Activated naive CD8-positive, alpha-beta T cell treated with anti-CD3 and anti-CD28 coated beads, Interleukin-2, amount 50 U/mL, for 24 hours (primary cell): ENCODE measurements at regions not wholly inside any gene's neighbourhood (a gene's known extent, or its start where the extent isn't known, plus 50 kb on each side); places are given as distances from the start of the nearest gene placed in this dataset.

Source experiments
- ATAC-seq: fragments of 150-1000 bp; cut with Tn5 transposase; one replicate; pipeline ENCODE4 v1.10.0; 2021
- DNase-seq: peaks from one replicate; pipeline ENCODE4 v3.0.0; 2021
- H3K27ac Mint-ChIP-seq: one replicate; pipeline ENCODE4 v1.8.0; 2021; ENCODE audit warnings: mild to moderate bottlenecking, mixed read lengths
- H3K27me3 Mint-ChIP-seq: one replicate; pipeline ENCODE4 v1.8.0; 2021; ENCODE audit warnings: mixed read lengths
- H3K36me3 Mint-ChIP-seq: one replicate; pipeline ENCODE4 v1.8.0; 2021; ENCODE audit warnings: low read depth, mixed read lengths
- H3K4me1 Mint-ChIP-seq: one replicate; pipeline ENCODE4 v1.8.0; 2021; ENCODE audit warnings: mixed read lengths
- H3K4me3 Mint-ChIP-seq: one replicate; pipeline ENCODE4 v1.8.0; 2021; ENCODE audit warnings: mild to moderate bottlenecking, moderate library complexity, mixed read lengths
- H3K9me3 Mint-ChIP-seq: one replicate; pipeline ENCODE4 v1.8.0; 2021; ENCODE audit warnings: mixed read lengths

- Mint-ChIP-seq H3K9me3 (peaks cover 5% of the 10 kb centered on the region), H3K27ac (no peak overlapping the region), H3K4me3 (no peak overlapping the region), H3K36me3 (no peaks in the 10 kb centered on the region), H3K27me3 (no peaks in the 10 kb centered on the region), H3K4me1 (no peaks in the 10 kb centered on the region)
- ATAC-seq (no peak), DNase-seq (no peak)
These were observed 58.3 kb downstream of the C11orf87 start for GRCh38 chr11:109480251-109480650.

GRCh38 chr11:109486129-109486528, 64.1 kb downstream of the C11orf87 start:
- ATAC-seq (no peak), DNase-seq (no peak)
- Mint-ChIP-seq H3K4me1 (no peaks in the 10 kb centered on the region), H3K27ac (no peak overlapping the region), H3K4me3 (no peak overlapping the region), H3K27me3 (no peaks in the 10 kb centered on the region), H3K36me3 (no peaks in the 10 kb centered on the region), H3K9me3 (peaks cover 5% of the 10 kb centered on the region)

- H3K4me3 Mint-ChIP-seq = no peak overlapping the region
These were observed 69.1 kb downstream of the C11orf87 start for GRCh38 chr11:109490953-109491635.

GRCh38 chr11:109506115-109506514, 84.1 kb downstream of the C11orf87 start:
- Mint-ChIP-seq H3K27ac (no peak overlapping the region), H3K4me1 (no peaks in the 10 kb centered on the region), H3K9me3 (peaks cover 5% of the 10 kb centered on the region), H3K27me3 (no peaks in the 10 kb centered on the region), H3K36me3 (no peaks in the 10 kb centered on the region), H3K4me3 (no peak overlapping the region)
- DNase-seq (no peak), ATAC-seq (no peak)

More at GRCh38 chr11:109490953-109491635, 69.1 kb downstream of the C11orf87 start:
- no peak overlapping the region for H3K27ac Mint-ChIP-seq
- no peaks in the 10 kb centered on the region for H3K36me3 Mint-ChIP-seq
- ATAC-seq (no peak), DNase-seq (no peak)
- H3K9me3 Mint-ChIP-seq = no peaks in the 10 kb centered on the region
- no peaks in the 10 kb centered on the region for H3K27me3 Mint-ChIP-seq
- no peaks in the 10 kb centered on the region for H3K4me1 Mint-ChIP-seq

GRCh38 chr11:109507331-109507730, 85.3 kb downstream of the C11orf87 start:
- H3K27me3 Mint-ChIP-seq = no peaks in the 10 kb centered on the region
- peaks cover 5% of the 10 kb centered on the region for H3K9me3 Mint-ChIP-seq
- H3K27ac Mint-ChIP-seq = no peak overlapping the region
- H3K36me3 Mint-ChIP-seq = no peaks in the 10 kb centered on the region
- no peak overlapping the region for H3K4me3 Mint-ChIP-seq
- no peak for DNase-seq
- ATAC-seq = no peak
- H3K4me1 Mint-ChIP-seq = no peaks in the 10 kb centered on the region

- Mint-ChIP-seq H3K9me3 (peaks cover 9% of the 10 kb centered on the region), H3K27ac (no peak overlapping the region), H3K27me3 (no peaks in the 10 kb centered on the region), H3K4me1 (no peaks in the 10 kb centered on the region), H3K36me3 (no peaks in the 10 kb centered on the region), H3K4me3 (no peak overlapping the region)
- DNase-seq (no peak), ATAC-seq (no peak)
These were observed 86.0 kb downstream of the C11orf87 start for GRCh38 chr11:109507836-109508561.

- DNase-seq (no peak), ATAC-seq (no peak)
- Mint-ChIP-seq H3K4me3 (no peak overlapping the region), H3K9me3 (peaks cover 10% of the 10 kb centered on the region), H3K4me1 (no peaks in the 10 kb centered on the region), H3K36me3 (no peaks in the 10 kb centered on the region), H3K27me3 (no peaks in the 10 kb centered on the region), H3K27ac (no peak overlapping the region)
These were observed 87.0 kb downstream of the C11orf87 start for GRCh38 chr11:109508943-109509342.

- ATAC-seq = no peak
- DNase-seq = no peak
- Mint-ChIP-seq H3K27ac (no peak overlapping the region), H3K36me3 (no peaks in the 10 kb centered on the region), H3K4me3 (no peak overlapping the region), H3K9me3 (peaks cover 12% of the 10 kb centered on the region), H3K4me1 (no peaks in the 10 kb centered on the region), H3K27me3 (no peaks in the 10 kb centered on the region)
These were observed 88.3 kb downstream of the C11orf87 start for GRCh38 chr11:109510316-109510715.

GRCh38 chr11:109511598-109511997, 89.6 kb downstream of the C11orf87 start:
- H3K9me3 Mint-ChIP-seq = peaks cover 17% of the 10 kb centered on the region
- DNase-seq (no peak), ATAC-seq (no peak)
- H3K4me3 Mint-ChIP-seq = no peak overlapping the region
- H3K4me1 Mint-ChIP-seq = no peaks in the 10 kb centered on the region
- H3K27ac Mint-ChIP-seq = no peak overlapping the region
- H3K36me3 Mint-ChIP-seq = no peaks in the 10 kb centered on the region
- H3K27me3 Mint-ChIP-seq = no peaks in the 10 kb centered on the region

GRCh38 chr11:109512249-109512648, 90.3 kb downstream of the C11orf87 start:
- Mint-ChIP-seq H3K36me3 (no peaks in the 10 kb centered on the region), H3K27me3 (no peaks in the 10 kb centered on the region), H3K9me3 (peaks cover 17% of the 10 kb centered on the region), H3K4me3 (no peak overlapping the region), H3K27ac (no peak overlapping the region), H3K4me1 (no peaks in the 10 kb centered on the region)
- DNase-seq = no peak
- ATAC-seq = no peak

- Mint-ChIP-seq H3K4me1 (no peaks in the 10 kb centered on the region), H3K9me3 (peaks cover 17% of the 10 kb centered on the region), H3K27me3 (no peaks in the 10 kb centered on the region), H3K27ac (no peak overlapping the region), H3K36me3 (no peaks in the 10 kb centered on the region), H3K4me3 (no peak overlapping the region)
- ATAC-seq (no peak), DNase-seq (no peak)
These were observed 90.7 kb downstream of the C11orf87 start for GRCh38 chr11:109512680-109513079.

- Mint-ChIP-seq H3K4me3 (no peak overlapping the region), H3K9me3 (peaks cover 17% of the 10 kb centered on the region), H3K27ac (no peak overlapping the region), H3K27me3 (no peaks in the 10 kb centered on the region), H3K4me1 (no peaks in the 10 kb centered on the region), H3K36me3 (no peaks in the 10 kb centered on the region)
- DNase-seq (no peak), ATAC-seq (no peak)
These were observed 92.5 kb downstream of the C11orf87 start for GRCh38 chr11:109514313-109515018.

GRCh38 chr11:109519253-109519652, 97.3 kb downstream of the C11orf87 start:
- H3K4me3 Mint-ChIP-seq = no peak overlapping the region
- DNase-seq = no peak
- H3K27ac Mint-ChIP-seq = no peak overlapping the region
- peaks cover 13% of the 10 kb centered on the region for H3K9me3 Mint-ChIP-seq
- no peaks in the 10 kb centered on the region for H3K4me1 Mint-ChIP-seq
- ATAC-seq = no peak
- no peaks in the 10 kb centered on the region for H3K27me3 Mint-ChIP-seq
- H3K36me3 Mint-ChIP-seq = no peaks in the 10 kb centered on the region

GRCh38 chr11:109521571-109522086, 99.6 kb downstream of the C11orf87 start:
- no peaks in the 10 kb centered on the region for H3K36me3 Mint-ChIP-seq
- no peak overlapping the region for H3K27ac Mint-ChIP-seq
- DNase-seq = no peak
- no peak overlapping the region for H3K4me3 Mint-ChIP-seq
- no peaks in the 10 kb centered on the region for H3K27me3 Mint-ChIP-seq
- H3K9me3 Mint-ChIP-seq = peaks cover 10% of the 10 kb centered on the region
- H3K4me1 Mint-ChIP-seq = no peaks in the 10 kb centered on the region
- ATAC-seq = no peak
